ENCODE measurements at regions not wholly inside any gene's neighbourhood (a gene's known extent, or its start where the extent isn't known, plus 50 kb on each side); places are given as distances from the start of the nearest gene placed in this dataset.

GRCh38 chr4:170854097-170854496 is 764.3 kb upstream of the AADAT start:
- Histone ChIP-seq H3K4me2 (ENCODE audit: low read length) (no peak overlapping the region), H3K36me3 (ENCODE audit: control insufficient read depth, insufficient read depth, low read length) (no peaks in the 10 kb centered on the region), H3K27ac (no peak overlapping the region), H3K27me3 (ENCODE audit: control insufficient read depth, insufficient read depth, low read length) (no peaks in the 10 kb centered on the region), H3K4me1 (no peaks in the 10 kb centered on the region), H2AFZ (no peak overlapping the region), H3K79me2 (no peaks in the 10 kb centered on the region), H3K9me3 (ENCODE audit: control insufficient read depth, low read length) (no peaks in the 10 kb centered on the region), H3K4me3 (ENCODE audit: low read depth, low read length) (no peak overlapping the region), H3K9ac (no peak overlapping the region)
- no peak for TF ChIP-seq CTCF (IDR thresholded peaks at IDR 0.05)

GRCh38 chr4:170853422-170854021 is 763.8 kb upstream of the AADAT start:
- H3K27me3 ChIP-seq (ENCODE audit: control insufficient read depth, insufficient read depth, low read length) = no peaks in the 10 kb centered on the region

GRCh38 chr4:170849969-170850368 is 760.2 kb upstream of the AADAT start:
- H3K27me3 ChIP-seq (ENCODE audit: control insufficient read depth, insufficient read depth, low read length) = no peaks in the 10 kb centered on the region
- TF ChIP-seq CTCF (IDR thresholded peaks at IDR 0.05) = no peak

More at GRCh38 chr4:170853422-170854021, 763.8 kb upstream of the AADAT start:
- H3K27ac ChIP-seq = no peak overlapping the region
- no peak overlapping the region for H3K9ac ChIP-seq
- H3K4me2 ChIP-seq (ENCODE audit: low read length) = no peak overlapping the region
- H3K4me3 ChIP-seq (ENCODE audit: low read depth, low read length) = no peak overlapping the region
- H3K4me1 ChIP-seq = no peaks in the 10 kb centered on the region
- no peak overlapping the region for H2AFZ ChIP-seq
- H3K36me3 ChIP-seq (ENCODE audit: control insufficient read depth, insufficient read depth, low read length) = no peaks in the 10 kb centered on the region
- no peaks in the 10 kb centered on the region for H3K9me3 ChIP-seq (ENCODE audit: control insufficient read depth, low read length)
- peak; percentile 19 for TF ChIP-seq CTCF (IDR thresholded peaks at IDR 0.05)
- no peaks in the 10 kb centered on the region for H3K79me2 ChIP-seq

GRCh38 chr4:170827562-170828274 is 738.0 kb upstream of the AADAT start:
- no peaks in the 10 kb centered on the region for H3K79me2 ChIP-seq
- no peaks in the 10 kb centered on the region for H3K36me3 ChIP-seq (ENCODE audit: control insufficient read depth, insufficient read depth, low read length)

More at GRCh38 chr4:170849969-170850368, 760.2 kb upstream of the AADAT start:
- Histone ChIP-seq H2AFZ (no peak overlapping the region), H3K9me3 (ENCODE audit: control insufficient read depth, low read length) (no peaks in the 10 kb centered on the region), H3K4me3 (ENCODE audit: low read depth, low read length) (no peak overlapping the region), H3K4me1 (no peaks in the 10 kb centered on the region), H3K9ac (no peak overlapping the region), H3K4me2 (ENCODE audit: low read length) (no peak overlapping the region), H3K36me3 (ENCODE audit: control insufficient read depth, insufficient read depth, low read length) (no peaks in the 10 kb centered on the region), H3K79me2 (no peaks in the 10 kb centered on the region), H3K27ac (no peak overlapping the region)

More at GRCh38 chr4:170827562-170828274, 738.0 kb upstream of the AADAT start:
- Histone ChIP-seq H3K27me3 (ENCODE audit: control insufficient read depth, insufficient read depth, low read length) (no peaks in the 10 kb centered on the region), H3K27ac (no peak overlapping the region), H3K9ac (no peak overlapping the region), H3K9me3 (ENCODE audit: control insufficient read depth, low read length) (no peaks in the 10 kb centered on the region), H2AFZ (no peak overlapping the region), H3K4me1 (no peaks in the 10 kb centered on the region), H3K4me3 (ENCODE audit: low read depth, low read length) (no peak overlapping the region), H3K4me2 (ENCODE audit: low read length) (no peak overlapping the region)
- no peak for TF ChIP-seq CTCF (IDR thresholded peaks at IDR 0.05)

Measured in parathyroid adenoma (tissue), 2 donors.